ENCODE measurements at regions not wholly inside any gene's neighbourhood (a gene's known extent, or its start where the extent isn't known, plus 50 kb on each side); places are given as distances from the start of the nearest gene placed in this dataset.
A peak's percentile ranks its signal among the peaks of the same experiment; 100 is the strongest.
"Not testable (repeated sequence)": the region's sequence is repeated elsewhere in the genome, so short reads cannot be mapped to it uniquely, and the experiment has no call there.

DNA sequence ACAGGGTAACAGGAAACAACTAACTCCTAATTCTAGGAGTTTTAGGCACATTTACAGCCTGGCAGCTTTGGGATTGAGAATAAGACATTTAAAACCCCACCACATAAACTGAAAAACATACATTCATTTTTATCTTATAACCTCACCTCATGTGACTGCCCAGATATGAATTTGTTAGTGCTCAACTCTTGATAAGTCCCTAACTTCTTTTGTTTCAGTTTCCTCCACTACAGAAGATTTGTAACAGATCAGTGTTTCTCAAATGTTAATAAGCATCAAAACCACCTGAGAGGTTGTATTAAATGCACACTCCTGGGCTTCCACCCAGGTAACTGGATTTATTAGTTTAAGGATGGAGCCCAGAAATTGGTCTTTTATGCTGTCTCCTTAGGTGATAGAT is 190.1 kb upstream of the ARID1B start:
- H3K4me3 ChIP-seq (ENCODE audit: low read length) = no peak overlapping the region
- no peak for DNase-seq (ENCODE audit: low read depth, low spot score)

DNA sequence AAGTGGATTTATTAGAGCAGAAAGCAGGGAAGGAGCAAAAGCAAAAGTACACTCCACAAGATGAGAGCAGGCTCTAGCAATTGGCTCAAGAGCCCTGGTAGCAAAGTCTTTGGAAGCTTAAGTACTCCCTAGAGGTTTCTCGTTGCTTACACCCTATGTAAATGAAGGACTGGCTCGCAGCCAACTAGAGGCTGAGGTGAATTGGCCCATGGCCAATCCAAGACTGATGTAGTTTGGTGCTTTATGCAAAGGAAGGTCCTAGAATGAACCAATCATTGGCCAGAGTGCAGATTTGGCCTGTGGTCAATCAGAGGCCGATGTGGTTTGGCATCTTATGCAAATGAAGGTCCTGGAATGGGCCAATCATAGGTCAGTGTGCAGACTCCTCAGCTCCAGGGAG is 191.3 kb upstream of the ARID1B start:
- H3K4me3 ChIP-seq (ENCODE audit: low read length) = no peak overlapping the region
- DNase-seq (ENCODE audit: low read depth, low spot score) = peak; percentile 4

DNA sequence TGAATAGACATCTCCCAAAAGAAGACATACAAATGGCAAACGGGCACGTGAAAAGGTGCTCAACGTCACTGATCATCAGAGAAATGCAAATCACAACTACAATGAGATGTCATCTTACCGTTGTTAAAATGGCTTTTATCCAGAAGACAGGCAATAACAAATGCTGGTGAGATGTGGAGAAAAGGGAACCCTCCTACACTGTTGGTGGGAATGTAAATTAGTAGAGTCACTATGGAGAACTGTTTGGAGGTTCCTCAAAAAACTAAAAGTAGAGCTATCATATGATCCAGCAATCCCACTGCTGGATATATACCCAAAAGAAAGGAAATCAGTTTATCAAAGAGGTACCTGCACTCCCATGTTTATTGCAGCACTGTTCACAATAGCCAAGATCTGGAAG is 193.1 kb upstream of the ARID1B start:
- H3K4me3 ChIP-seq (ENCODE audit: low read length); DNase-seq (ENCODE audit: low read depth, low spot score): not testable (repeated sequence)

DNA sequence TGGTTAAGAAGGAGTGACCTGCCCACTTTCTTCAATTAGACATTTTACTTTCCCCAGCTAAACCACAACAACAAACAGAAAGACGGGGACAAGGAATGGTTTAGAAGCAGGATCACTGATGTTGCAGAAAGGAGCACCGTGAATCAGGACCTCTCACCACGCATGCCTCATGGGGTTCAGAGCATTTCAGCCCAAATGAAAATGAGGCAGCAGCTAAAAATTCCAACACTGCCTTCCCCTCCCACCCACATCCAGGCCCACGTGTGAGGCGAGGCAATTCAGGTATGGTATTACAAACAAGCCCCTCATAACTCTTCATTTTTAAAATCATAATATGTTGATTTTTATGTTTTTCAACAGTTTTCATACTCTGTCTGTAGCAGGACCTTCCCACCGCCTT is 194.1 kb upstream of the ARID1B start:
- no peak overlapping the region for H3K4me3 ChIP-seq (ENCODE audit: low read length)

DNA sequence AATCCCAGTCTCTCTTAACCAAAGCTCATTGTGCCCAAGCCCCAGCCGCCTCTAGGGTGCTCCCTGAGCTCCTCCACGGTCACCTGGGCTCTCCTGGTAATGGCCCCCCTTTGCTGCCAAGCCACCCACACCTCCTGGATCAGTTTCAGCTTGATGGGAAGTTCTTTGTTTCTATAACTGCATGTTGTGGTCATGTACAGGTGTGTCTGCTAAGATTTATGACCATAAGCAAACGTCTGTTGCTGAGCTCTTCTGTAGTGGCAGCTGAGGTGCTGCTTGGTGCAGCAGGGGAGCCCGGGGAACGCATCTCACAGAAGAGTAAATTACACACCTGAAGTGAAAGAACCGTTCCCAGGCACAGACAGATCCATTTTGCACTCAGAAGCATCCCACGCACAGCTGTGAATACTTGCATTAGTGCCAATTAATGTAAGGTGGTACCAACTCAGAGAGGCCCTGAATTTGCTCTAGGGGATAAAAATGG is 194.6 kb upstream of the ARID1B start:
- DNase-seq (ENCODE audit: low read depth, low spot score) = peak; percentile 5
- no peak overlapping the region for H3K4me3 ChIP-seq (ENCODE audit: low read length)

More for the DNA sequence above, 194.1 kb upstream of the ARID1B start:
- no peak for DNase-seq (ENCODE audit: low read depth, low spot score)

DNA sequence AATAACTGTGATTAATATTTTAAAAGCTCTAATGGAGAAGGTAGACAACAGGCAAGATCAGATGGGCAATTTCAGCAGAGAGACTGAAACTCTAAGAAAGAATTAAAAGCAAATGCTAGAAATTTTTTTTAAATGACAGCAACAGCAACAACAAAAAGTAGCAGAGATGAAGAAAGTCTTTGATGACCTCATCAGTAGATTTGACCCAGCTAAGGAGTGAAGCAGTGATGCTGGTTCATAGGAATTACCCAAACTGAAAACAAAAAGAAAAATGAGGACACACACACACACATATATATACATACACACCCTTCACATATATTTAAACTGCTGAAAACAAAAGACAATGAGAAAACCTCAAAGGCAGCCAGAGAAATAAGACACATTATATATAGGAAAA is 197.6 kb upstream of the ARID1B start:
- H3K4me3 ChIP-seq (ENCODE audit: low read length) = no peak overlapping the region
- DNase-seq (ENCODE audit: low read depth, low spot score) = no peak

DNA sequence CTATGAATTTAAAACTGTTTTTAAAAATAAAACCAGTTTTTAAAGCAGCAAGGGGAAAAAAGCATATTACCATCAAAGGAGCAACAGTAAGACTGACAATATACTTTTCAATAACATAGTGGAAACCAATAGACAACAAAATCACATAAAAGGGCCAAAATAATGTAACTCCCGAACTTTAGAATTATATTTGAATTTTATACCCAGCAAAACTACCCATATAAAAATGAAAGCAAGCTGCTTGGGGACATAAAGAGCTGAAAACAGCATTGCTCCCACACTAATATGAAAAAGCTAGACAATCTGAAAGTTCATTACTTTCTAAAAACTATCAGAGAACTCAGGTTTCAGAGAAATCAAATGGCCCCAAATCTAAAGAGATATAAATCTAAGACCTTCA is 199.4 kb upstream of the ARID1B start:
- no peak overlapping the region for H3K4me3 ChIP-seq (ENCODE audit: low read length)
- DNase-seq (ENCODE audit: low read depth, low spot score) = no peak

DNA sequence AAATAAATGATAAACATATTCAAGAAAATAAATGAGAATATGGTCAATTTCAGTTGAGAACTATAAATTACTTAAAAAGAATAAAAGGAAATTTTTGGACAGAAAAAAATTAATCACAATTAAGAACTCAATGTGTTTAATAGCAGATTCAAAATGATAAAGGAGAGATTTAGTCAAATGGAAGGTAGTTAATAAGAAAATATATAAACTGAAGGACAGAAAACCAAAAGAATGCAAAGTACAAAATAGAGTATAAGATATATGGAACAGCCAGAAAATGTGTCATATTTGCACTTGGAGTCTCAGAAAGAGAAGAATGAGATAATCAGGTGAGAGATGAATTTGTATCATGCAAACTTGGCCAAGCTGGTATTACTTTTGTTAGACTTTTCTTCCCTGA is 201.8 kb upstream of the ARID1B start:
- DNase-seq (ENCODE audit: low read depth, low spot score) = no peak
- no peak overlapping the region for H3K4me3 ChIP-seq (ENCODE audit: low read length)

DNA sequence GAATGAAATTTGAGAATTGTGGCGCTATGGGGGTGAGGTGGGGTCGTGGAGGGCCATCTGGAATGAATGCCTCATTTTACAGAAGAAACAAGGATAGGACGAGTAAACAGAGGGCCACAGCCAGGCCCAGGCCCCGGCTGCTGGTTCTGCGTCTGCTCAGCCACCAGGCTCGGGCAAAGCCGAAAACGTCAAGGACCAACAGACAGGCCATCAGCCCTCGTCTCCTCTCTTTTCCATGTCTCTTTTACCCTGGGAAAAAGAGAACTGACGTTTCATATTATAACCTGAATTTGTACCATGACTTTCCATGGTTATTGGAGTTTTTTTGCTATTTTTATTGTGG is 212.4 kb upstream of the ARID1B start:
- no peak for DNase-seq (ENCODE audit: low read depth, low spot score)
- H3K4me3 ChIP-seq (ENCODE audit: low read length) = no peak overlapping the region

DNA sequence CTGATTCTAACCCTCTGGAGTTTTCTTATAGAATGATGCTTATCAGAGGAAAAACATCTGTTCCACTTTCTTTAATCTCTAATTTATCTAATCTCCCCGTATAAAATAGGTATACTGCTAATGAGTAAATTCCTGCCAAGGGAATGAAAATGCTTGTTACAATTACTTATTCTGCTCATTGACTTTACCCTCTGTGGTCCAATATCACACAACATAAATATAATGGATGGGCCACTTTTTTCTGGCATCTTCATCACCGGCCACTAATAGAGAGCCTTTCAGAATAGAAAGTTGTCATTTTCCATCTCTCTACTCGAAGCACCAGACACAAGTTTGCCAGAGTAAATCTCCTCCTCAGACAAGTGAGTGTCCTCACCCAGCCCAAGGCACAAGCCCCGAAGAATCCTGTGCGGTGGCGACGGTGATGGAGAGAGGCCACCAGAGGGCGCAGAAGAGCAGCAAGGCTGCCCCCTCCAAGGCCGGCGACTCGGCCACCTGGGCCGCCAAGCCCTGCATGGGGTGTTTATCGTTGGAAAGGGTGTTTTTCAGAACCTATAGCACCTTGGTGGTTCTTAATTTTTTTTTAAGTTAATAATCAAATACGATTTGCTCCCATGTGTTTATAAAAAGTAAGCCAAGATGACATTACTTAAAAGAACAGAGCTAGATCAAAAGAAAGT is 212.9 kb upstream of the ARID1B start:
- DNase-seq (ENCODE audit: low read depth, low spot score) = peak; percentile 32
- no peak overlapping the region for H3K4me3 ChIP-seq (ENCODE audit: low read length)

DNA sequence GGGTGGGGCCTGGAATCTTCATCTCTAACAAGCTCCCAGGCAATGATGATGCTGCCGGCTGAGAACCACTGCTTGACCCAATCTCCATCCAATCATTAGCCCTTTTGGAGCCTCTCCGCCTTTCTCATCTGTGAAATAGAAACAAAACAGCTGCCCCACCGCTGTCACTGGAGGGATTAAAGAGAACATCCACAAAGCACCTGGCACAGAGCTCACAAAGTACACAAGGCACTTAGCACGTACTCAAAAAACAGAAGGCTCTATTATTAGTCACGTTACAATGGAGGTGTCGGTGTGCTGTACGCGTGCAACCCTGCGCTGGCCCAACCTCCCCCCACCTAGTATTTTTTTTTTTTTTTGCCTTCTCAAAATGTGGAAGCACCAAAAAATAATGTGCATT is 213.5 kb upstream of the ARID1B start:
- no peak overlapping the region for H3K4me3 ChIP-seq (ENCODE audit: low read length)

DNA sequence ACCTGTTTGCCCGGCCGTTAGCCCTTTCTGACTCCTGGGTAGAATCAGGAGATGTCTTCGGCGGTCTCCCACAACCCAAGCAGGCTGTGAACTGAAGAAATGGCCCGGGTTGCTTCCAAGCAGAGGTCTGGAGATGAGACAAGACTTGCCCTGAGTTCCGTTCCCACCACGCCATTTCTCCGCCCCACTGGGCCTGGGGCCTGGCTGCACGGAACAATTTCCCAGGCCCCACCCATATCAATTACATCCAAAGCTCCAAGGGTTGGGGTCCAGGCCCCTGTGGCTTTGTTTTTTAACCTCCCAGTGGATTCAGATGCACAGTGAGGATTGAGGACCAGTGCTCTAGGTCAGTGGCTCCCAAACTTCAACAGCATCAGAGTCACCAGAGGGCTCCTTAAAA is 214.5 kb upstream of the ARID1B start:
- H3K4me3 ChIP-seq (ENCODE audit: low read length) = no peak overlapping the region
- no peak for DNase-seq (ENCODE audit: low read depth, low spot score)

More for the DNA sequence above, 213.5 kb upstream of the ARID1B start:
- DNase-seq (ENCODE audit: low read depth, low spot score) = no peak

DNA sequence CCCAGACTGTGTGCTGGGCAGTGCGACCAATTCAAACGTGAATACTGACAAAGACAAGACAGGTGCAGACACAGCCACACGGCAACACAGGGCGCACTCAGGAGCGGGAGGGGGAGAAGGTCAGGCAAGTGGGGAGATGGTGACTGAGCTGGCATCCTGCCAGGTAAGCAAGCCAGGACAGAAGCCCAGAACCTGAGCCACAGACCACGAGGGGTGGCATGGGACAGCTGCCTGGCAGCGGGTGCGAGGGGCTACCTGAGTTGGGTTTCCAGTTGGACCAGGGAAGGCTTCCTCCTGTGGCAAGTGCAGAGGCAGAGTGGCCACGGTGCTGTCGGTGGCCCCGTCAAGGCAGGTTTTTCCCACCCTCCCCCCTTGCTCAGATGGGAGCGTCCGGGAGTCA is 215.2 kb upstream of the ARID1B start:
- DNase-seq (ENCODE audit: low read depth, low spot score) = no peak
- no peak overlapping the region for H3K4me3 ChIP-seq (ENCODE audit: low read length)

DNA sequence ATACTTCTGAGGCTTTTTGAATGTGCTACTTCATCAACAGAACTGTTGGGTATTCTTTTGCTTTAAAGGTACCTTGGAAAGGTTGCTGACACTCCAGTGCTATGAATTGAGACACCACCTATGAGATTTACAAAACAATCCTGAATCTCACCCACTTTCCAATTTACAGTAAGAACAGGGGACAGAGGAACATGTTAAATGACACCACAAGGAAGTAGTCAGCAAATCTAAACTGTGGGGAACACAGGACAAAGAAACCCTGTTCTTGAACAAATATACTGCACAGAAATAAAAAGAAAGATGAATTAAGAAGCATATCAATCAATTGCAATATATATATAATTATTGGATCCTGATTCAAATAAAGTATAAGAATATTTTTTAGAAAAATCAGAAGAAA is 216.7 kb upstream of the ARID1B start:
- DNase-seq (ENCODE audit: low read depth, low spot score) = no peak

DNA sequence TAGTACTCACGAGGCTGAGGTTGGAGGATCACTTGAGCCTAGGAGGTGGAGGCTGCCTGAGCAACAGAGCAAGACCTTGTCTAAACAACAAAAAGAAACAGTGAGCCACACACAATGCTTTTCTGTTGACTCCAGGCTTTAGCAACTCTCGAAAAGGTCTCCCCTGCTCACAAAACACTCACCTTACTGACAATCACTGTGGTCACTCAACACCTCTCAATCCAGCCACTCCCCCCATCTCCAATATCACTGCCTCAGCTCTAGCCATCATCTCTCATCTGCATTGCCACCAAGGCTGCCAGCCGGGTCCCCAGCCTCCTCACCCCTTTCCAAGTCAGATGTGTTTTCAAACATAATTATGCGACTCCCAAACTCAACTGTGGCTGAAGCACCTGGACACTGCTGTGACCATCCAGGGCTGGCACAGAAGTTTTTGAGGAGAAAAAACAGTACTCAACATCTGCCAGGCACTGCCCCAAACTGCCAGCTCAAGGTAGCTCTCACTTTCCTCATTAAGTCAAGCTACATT is 218.0 kb upstream of the ARID1B start:
- H3K4me3 ChIP-seq (ENCODE audit: low read length) = no peak overlapping the region
- DNase-seq (ENCODE audit: low read depth, low spot score) = no peak

More for the DNA sequence above, 216.7 kb upstream of the ARID1B start:
- H3K4me3 ChIP-seq (ENCODE audit: low read length) = no peak overlapping the region

DNA sequence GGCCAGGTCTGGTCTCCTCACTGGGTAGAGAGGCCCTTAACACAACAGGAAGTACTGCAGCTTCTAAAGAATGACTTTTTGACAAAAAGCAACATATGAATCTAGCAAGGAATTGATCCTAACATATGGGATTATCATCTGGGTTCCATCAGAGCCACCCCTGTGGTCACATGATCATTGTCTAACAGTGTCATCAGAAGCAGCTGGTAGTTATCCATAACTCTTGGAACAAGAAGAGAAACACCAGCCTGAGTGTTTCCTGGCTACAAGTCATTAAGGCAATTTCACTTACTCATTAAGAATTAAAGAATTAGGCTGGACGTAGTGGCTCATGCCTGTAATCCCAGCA is 219.3 kb upstream of the ARID1B start:
- no peak overlapping the region for H3K4me3 ChIP-seq (ENCODE audit: low read length)
- DNase-seq (ENCODE audit: low read depth, low spot score) = no peak

DNA sequence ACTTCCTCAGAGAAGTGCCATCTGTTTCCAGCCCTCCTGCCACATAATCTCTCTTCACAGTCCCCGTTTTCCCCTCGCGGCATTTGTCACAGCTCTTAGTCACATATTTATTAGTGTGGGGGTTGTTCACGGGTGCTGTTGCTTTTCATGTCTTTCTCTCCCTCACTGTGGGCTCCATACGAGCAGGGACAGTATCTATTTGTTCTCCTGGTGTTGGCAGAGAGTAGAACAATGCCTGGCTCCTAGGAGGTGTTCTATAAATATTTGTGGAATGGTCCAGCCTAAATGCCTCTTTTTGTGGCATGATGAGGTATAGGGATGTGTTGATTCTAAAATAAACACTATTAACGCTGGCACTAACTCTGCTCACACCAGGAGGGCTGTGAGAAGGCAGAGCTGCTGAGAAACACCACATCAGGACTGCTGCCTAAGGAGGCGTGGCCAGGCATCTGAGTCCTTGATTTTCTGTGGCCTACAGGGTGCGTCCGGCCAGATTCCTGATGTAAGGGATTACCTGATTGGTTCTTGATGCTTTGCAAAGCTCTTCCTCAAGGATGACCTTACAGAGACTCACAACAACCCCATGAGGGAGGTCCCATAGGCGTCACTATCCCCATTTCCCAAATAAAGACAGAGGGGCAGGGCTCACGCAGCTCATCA is 219.8 kb upstream of the ARID1B start:
- no peak overlapping the region for H3K4me3 ChIP-seq (ENCODE audit: low read length)
- DNase-seq (ENCODE audit: low read depth, low spot score) = no peak

DNA sequence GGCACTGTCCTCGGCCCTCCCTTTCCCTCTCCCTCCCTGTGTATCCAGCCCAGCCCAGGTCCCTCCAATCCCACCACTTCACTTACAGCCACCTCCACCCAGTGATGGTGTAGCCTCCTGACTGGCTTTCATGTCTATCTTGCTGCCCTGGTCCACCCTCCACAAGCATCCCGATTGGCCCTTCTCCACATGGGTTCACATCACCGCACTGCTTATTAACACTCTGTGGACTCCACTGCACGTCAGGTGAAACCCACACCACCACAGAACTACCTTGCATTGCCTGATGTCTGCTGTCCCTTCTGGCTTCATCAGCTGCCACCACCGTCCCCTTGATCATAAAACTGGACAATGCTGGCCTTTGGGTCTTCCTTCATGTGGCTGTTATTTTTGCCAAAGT is 220.4 kb upstream of the ARID1B start:
- no peak overlapping the region for H3K4me3 ChIP-seq (ENCODE audit: low read length)
- no peak for DNase-seq (ENCODE audit: low read depth, low spot score)

DNA sequence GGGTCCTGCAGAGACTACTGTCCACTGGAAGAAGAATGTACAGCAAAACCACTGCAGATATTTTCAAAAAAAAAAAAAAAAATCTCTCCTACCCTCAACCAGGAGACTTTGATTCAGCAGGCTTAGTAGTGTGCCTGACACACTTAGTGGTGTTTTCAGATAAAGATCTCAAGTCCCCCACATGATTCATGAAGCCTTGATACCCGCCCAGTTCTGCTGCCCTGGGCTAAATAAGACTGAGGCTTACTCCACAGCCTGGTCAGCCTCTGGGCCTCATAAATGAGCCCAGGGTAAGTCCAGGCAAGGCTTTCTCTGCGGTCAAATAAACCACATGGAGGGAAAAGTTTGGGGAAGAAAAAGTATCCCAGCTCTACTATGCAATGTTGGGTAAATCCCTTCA is 222.1 kb upstream of the ARID1B start:
- no peak overlapping the region for H3K4me3 ChIP-seq (ENCODE audit: low read length)
- DNase-seq (ENCODE audit: low read depth, low spot score) = no peak

DNA sequence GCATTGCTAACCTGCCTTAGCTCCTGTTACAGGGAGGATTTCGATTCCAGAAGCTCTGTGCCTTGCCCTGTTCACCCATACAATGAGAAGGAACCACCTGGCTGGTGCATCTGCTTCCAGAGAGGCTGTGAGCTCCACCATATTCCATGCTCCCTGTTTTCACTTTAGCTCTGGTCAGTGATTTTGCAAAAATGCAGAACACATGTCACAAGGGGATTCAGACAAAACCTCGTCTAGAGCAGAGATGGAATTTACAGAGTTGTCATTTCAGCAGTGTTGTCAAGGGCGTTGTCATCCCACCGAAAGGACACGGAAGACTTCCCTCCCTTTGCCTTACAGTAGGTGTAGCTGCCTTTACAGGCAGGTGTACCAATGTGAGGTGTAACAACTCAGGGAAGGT is 223.0 kb upstream of the ARID1B start:
- DNase-seq (ENCODE audit: low read depth, low spot score) = no peak
- H3K4me3 ChIP-seq (ENCODE audit: low read length) = no peak overlapping the region

DNA sequence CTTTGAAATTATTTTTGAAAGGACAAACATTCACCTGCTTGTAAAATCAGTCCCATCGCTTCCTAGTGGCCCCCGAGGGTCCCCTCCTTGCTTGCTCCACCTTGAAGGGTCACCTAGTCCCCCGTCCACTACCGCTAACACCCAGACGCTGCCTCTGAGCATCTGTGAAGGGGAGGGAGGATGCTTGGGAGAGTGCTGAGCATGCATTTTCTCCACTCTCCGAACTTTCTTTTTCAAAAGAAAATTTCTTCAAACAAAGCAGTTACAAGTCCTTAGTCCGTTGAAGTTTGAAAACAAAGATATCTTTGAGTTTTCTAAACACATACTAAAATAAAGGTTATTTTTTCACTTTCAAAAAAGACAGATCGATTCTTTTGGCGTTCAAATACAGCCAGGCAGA is 224.3 kb upstream of the ARID1B start:
- DNase-seq (ENCODE audit: low read depth, low spot score) = no peak
- H3K4me3 ChIP-seq (ENCODE audit: low read length) = no peak overlapping the region

Measured in Jurkat, Clone E6-1 (cell line).